GM23338 (cell line): ENCODE measurements at regions not wholly inside any gene's neighbourhood (a gene's known extent, or its start where the extent isn't known, plus 50 kb on each side); places are given as distances from the start of the nearest gene placed in this dataset.
A peak's percentile ranks its signal among the peaks of the same experiment; 100 is the strongest.

Source experiments
- ATAC-seq: fragments of 200-7000 bp; cut with Tn5 transposase; 3 replicates; pipeline ENCODE4 v1.9.1; 2020
- DNase-seq: peaks from one replicate; pipeline ENCODE4 v3.0.0-alpha.2; 2015; ENCODE audit warnings: low spot score
- H2AFZ ChIP-seq: fragments of 200-600 bp; sonication (generic); 2 replicates; pipeline ENCODE4 v1.8.0; 2016; ENCODE audit warnings: antibody characterized with exemption, mild to moderate bottlenecking, moderate library complexity
- H3F3A ChIP-seq: fragments of 200-600 bp; sonication (generic); replicated peaks from 2 replicates; pipeline ENCODE4 v1.8.0; 2017; ENCODE audit warnings: antibody characterized with exemption, mixed run types, low read depth
- H3K27ac ChIP-seq: fragments of 200-600 bp; sonication (generic); 2 replicates; pipeline ENCODE4 v1.6.1; 2016; ENCODE audit warnings: low read depth
- H3K27me3 ChIP-seq: fragments of 200-600 bp; sonication (generic); 2 replicates; pipeline ENCODE4 v1.8.0; 2016; ENCODE audit warnings: mild to moderate bottlenecking, mixed run types, moderate library complexity; ENCODE audit not compliant: insufficient read depth
- H3K36me3 ChIP-seq: fragments of 200-600 bp; sonication (generic); 2 replicates; pipeline ENCODE4 v1.8.0; 2016; ENCODE audit warnings: mild to moderate bottlenecking; ENCODE audit not compliant: insufficient read depth
- H3K4me1 ChIP-seq: fragments of 200-600 bp; sonication (generic); 2 replicates; pipeline ENCODE4 v1.8.0; 2016; ENCODE audit warnings: mild to moderate bottlenecking, moderate library complexity; ENCODE audit not compliant: insufficient read depth
- H3K4me2 ChIP-seq: fragments of 200-600 bp; sonication (generic); 2 replicates; pipeline ENCODE4 v1.7.1; 2017; ENCODE audit warnings: mixed run types
- H3K4me3 ChIP-seq: fragments of 200-600 bp; sonication (generic); 2 replicates; pipeline ENCODE4 v1.6.1; 2016; ENCODE audit warnings: mixed run types
- H3K79me2 ChIP-seq: fragments of 200-600 bp; sonication (generic); replicated peaks from 2 replicates; pipeline ENCODE4 v1.8.0; 2017; ENCODE audit warnings: mild to moderate bottlenecking; ENCODE audit not compliant: insufficient read depth
- H3K9me2 ChIP-seq: fragments of 200-600 bp; sonication (generic); 2 replicates; pipeline ENCODE4 v1.8.0; 2017; ENCODE audit not compliant: insufficient read depth
- H4K20me1 ChIP-seq: fragments of 200-600 bp; sonication (generic); replicated peaks from 2 replicates; pipeline ENCODE4 v1.8.0; 2017; ENCODE audit warnings: mild to moderate bottlenecking; ENCODE audit not compliant: insufficient read depth
- H3K27ac Mint-ChIP-seq: 2 replicates; pipeline ENCODE4 v1.8.0; 2020; ENCODE audit warnings: inconsistent platforms, mild to moderate bottlenecking, moderate library complexity, mixed read lengths
- H3K27me3 Mint-ChIP-seq: 3 replicates; pipeline ENCODE4 v1.8.0; 2022; ENCODE audit warnings: low read depth, mild to moderate bottlenecking, moderate library complexity, mixed read lengths, inconsistent platforms; ENCODE audit not compliant: insufficient read depth, poor library complexity
- H3K36me3 Mint-ChIP-seq: 3 replicates; pipeline ENCODE4 v1.8.0; 2021; ENCODE audit warnings: low read depth, mild to moderate bottlenecking, inconsistent platforms, moderate library complexity, mixed read lengths
- H3K4me1 Mint-ChIP-seq: 3 replicates; pipeline ENCODE4 v1.8.0; 2020; ENCODE audit warnings: mild to moderate bottlenecking, inconsistent platforms, mixed read lengths
- H3K4me3 Mint-ChIP-seq: 3 replicates; pipeline ENCODE4 v1.8.0; 2021; ENCODE audit warnings: moderate library complexity, mild to moderate bottlenecking, inconsistent platforms, mixed read lengths
- H3K9me3 Mint-ChIP-seq: 3 replicates; pipeline ENCODE4 v1.8.0; 2020; ENCODE audit warnings: moderate library complexity, mild to moderate bottlenecking, inconsistent platforms, mixed read lengths
- JUNB ChIP-seq: IDR thresholded peaks from one replicate; pipeline ENCODE4 v1.6.1; 2016; ENCODE audit warnings: antibody characterized with exemption; ENCODE audit not compliant: unreplicated experiment
- TF ChIP-seq, protein P1 (sequence below): fragments of 250-450 bp; sonication (Bioruptor Pico); IDR thresholded peaks from 2 replicates; pipeline ENCODE4 v1.5.0; 2020; ENCODE audit warnings: mild to moderate bottlenecking, moderate library complexity
- TF ChIP-seq, protein P2 (sequence below): IDR thresholded peaks from one replicate; pipeline ENCODE4 v1.6.1; 2018; ENCODE audit warnings: antibody characterized with exemption; ENCODE audit not compliant: unreplicated experiment
- TF ChIP-seq, protein P3 (sequence below), 2 experiments: fragments of 200-600 bp in 1 of 2; sonication (generic) in 1 of 2; conservative IDR thresholded peaks; 2 replicates each; pipeline versions ENCODE4 v1.5.1 to v1.6.1; 2016 to 2017; ENCODE audit warnings: antibody characterized with exemption in 2 of 2, low read depth in 2 of 2, mild to moderate bottlenecking in 2 of 2, moderate library complexity in 1 of 2

DNA sequence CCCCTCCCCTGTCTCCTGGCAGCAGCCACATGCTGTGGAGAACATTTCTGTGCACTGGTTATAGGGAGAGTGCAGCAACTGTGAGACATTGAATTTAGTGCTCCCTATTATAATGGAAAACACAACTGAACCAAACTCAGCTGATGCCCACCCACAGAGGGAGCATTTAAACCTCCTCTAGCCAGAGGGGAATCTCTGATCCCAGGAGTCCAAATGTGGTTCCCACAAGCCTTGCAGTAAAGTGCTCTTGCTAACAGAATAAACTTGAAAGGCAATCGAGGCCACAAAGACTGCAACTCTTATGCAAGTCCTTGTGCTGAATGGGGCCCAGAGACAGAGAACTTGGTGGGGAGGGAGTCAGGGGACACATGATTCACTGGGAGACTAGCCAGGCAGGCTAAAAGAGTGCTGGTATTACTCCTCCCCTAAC, 638.8 kb upstream of the VRK2 start (continued):
- TF ChIP-seq, protein P1, sequence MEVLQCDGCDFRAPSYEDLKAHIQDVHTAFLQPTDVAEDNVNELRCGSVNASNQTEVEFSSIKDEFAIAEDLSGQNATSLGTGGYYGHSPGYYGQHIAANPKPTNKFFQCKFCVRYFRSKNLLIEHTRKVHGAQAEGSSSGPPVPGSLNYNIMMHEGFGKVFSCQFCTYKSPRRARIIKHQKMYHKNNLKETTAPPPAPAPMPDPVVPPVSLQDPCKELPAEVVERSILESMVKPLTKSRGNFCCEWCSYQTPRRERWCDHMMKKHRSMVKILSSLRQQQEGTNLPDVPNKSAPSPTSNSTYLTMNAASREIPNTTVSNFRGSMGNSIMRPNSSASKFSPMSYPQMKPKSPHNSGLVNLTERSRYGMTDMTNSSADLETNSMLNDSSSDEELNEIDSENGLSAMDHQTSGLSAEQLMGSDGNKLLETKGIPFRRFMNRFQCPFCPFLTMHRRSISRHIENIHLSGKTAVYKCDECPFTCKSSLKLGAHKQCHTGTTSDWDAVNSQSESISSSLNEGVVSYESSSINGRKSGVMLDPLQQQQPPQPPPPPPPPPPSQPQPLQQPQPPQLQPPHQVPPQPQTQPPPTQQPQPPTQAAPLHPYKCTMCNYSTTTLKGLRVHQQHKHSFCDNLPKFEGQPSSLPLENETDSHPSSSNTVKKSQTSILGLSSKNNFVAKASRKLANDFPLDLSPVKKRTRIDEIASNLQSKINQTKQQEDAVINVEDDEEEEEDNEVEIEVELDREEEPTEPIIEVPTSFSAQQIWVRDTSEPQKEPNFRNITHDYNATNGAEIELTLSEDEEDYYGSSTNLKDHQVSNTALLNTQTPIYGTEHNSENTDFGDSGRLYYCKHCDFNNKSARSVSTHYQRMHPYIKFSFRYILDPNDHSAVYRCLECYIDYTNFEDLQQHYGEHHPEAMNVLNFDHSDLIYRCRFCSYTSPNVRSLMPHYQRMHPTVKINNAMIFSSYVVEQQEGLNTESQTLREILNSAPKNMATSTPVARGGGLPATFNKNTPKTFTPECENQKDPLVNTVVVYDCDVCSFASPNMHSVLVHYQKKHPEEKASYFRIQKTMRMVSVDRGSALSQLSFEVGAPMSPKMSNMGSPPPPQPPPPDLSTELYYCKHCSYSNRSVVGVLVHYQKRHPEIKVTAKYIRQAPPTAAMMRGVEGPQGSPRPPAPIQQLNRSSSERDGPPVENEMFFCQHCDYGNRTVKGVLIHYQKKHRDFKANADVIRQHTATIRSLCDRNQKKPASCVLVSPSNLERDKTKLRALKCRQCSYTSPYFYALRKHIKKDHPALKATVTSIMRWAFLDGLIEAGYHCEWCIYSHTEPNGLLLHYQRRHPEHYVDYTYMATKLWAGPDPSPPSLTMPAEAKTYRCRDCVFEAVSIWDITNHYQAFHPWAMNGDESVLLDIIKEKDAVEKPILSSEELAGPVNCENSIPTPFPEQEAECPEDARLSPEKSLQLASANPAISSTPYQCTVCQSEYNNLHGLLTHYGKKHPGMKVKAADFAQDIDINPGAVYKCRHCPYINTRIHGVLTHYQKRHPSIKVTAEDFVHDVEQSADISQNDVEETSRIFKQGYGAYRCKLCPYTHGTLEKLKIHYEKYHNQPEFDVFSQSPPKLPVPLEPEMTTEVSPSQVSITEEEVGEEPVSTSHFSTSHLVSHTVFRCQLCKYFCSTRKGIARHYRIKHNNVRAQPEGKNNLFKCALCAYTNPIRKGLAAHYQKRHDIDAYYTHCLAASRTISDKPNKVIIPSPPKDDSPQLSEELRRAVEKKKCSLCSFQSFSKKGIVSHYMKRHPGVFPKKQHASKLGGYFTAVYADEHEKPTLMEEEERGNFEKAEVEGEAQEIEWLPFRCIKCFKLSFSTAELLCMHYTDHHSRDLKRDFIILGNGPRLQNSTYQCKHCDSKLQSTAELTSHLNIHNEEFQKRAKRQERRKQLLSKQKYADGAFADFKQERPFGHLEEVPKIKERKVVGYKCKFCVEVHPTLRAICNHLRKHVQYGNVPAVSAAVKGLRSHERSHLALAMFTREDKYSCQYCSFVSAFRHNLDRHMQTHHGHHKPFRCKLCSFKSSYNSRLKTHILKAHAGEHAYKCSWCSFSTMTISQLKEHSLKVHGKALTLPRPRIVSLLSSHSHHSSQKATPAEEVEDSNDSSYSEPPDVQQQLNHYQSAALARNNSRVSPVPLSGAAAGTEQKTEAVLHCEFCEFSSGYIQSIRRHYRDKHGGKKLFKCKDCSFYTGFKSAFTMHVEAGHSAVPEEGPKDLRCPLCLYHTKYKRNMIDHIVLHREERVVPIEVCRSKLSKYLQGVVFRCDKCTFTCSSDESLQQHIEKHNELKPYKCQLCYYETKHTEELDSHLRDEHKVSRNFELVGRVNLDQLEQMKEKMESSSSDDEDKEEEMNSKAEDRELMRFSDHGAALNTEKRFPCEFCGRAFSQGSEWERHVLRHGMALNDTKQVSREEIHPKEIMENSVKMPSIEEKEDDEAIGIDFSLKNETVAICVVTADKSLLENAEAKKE = no peak

DNA sequence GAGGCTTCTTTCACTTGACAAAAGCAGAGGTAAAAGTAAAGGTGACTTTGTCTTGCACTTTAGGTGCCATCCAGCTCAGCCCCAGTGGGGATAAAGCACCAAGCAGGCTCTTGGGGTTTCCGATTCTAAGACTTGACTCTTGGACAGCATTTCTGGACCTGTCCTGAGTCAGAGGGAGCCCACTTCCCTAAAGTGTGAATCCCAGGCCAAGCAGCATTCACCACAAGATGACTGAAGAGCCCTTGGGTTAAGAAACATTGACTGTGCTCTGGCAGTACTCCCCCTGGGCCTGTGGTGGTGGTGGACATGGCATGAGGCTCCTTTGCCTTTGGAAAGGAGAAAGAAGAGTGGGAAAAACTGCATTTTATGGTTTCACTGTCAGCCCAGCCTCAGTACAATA, 638.0 kb upstream of the VRK2 start:
- H3K36me3 ChIP-seq = no peaks in the 10 kb centered on the region
- no peaks in the 10 kb centered on the region for H3K9me2 ChIP-seq
- H3K4me2 ChIP-seq = no peak overlapping the region
- H3K27ac Mint-ChIP-seq = no peak overlapping the region
- no peaks in the 10 kb centered on the region; the same call in 2 of the 3 replicates for H3K36me3 Mint-ChIP-seq
- H3K9me3 Mint-ChIP-seq = peaks cover 7% of the 10 kb centered on the region; the same call in 2 of the 3 replicates
- no peak overlapping the region for H3K4me3 Mint-ChIP-seq
- no peak overlapping the region for H3K4me3 ChIP-seq
- H3K4me1 ChIP-seq = peaks cover 8% of the 10 kb centered on the region; the same call in 1 of the 2 replicates
- ATAC-seq (no peak), DNase-seq (no peak)
- H3K27me3 ChIP-seq = no peaks in the 10 kb centered on the region
- no peaks in the 10 kb centered on the region for H3K79me2 ChIP-seq
- H2AFZ ChIP-seq = peak overlapping the region; percentile 86; the same call in 1 of the 2 replicates
- no peaks in the 10 kb centered on the region for H4K20me1 ChIP-seq
- H3F3A ChIP-seq = no peaks in the 10 kb centered on the region
- H3K27me3 Mint-ChIP-seq = peaks cover 1% of the 10 kb centered on the region
- H3K4me1 Mint-ChIP-seq = peaks cover 9% of the 10 kb centered on the region; the same call in 2 of the 3 replicates
- TF ChIP-seq JUNB = no peak
- TF ChIP-seq, protein P2, sequence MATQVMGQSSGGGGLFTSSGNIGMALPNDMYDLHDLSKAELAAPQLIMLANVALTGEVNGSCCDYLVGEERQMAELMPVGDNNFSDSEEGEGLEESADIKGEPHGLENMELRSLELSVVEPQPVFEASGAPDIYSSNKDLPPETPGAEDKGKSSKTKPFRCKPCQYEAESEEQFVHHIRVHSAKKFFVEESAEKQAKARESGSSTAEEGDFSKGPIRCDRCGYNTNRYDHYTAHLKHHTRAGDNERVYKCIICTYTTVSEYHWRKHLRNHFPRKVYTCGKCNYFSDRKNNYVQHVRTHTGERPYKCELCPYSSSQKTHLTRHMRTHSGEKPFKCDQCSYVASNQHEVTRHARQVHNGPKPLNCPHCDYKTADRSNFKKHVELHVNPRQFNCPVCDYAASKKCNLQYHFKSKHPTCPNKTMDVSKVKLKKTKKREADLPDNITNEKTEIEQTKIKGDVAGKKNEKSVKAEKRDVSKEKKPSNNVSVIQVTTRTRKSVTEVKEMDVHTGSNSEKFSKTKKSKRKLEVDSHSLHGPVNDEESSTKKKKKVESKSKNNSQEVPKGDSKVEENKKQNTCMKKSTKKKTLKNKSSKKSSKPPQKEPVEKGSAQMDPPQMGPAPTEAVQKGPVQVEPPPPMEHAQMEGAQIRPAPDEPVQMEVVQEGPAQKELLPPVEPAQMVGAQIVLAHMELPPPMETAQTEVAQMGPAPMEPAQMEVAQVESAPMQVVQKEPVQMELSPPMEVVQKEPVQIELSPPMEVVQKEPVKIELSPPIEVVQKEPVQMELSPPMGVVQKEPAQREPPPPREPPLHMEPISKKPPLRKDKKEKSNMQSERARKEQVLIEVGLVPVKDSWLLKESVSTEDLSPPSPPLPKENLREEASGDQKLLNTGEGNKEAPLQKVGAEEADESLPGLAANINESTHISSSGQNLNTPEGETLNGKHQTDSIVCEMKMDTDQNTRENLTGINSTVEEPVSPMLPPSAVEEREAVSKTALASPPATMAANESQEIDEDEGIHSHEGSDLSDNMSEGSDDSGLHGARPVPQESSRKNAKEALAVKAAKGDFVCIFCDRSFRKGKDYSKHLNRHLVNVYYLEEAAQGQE = no peak
- TF ChIP-seq, protein P3, sequence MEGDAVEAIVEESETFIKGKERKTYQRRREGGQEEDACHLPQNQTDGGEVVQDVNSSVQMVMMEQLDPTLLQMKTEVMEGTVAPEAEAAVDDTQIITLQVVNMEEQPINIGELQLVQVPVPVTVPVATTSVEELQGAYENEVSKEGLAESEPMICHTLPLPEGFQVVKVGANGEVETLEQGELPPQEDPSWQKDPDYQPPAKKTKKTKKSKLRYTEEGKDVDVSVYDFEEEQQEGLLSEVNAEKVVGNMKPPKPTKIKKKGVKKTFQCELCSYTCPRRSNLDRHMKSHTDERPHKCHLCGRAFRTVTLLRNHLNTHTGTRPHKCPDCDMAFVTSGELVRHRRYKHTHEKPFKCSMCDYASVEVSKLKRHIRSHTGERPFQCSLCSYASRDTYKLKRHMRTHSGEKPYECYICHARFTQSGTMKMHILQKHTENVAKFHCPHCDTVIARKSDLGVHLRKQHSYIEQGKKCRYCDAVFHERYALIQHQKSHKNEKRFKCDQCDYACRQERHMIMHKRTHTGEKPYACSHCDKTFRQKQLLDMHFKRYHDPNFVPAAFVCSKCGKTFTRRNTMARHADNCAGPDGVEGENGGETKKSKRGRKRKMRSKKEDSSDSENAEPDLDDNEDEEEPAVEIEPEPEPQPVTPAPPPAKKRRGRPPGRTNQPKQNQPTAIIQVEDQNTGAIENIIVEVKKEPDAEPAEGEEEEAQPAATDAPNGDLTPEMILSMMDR (conservative IDR thresholded peaks at IDR 0.05; ENCODE audit: low read depth in 2 of 2) = no peak
- H3K27ac ChIP-seq = no peak overlapping the region
